Endothelial cell (in vitro differentiated cells): ENCODE measurements at regions not wholly inside any gene's neighbourhood (a gene's known extent, or its start where the extent isn't known, plus 50 kb on each side); places are given as distances from the start of the nearest gene placed in this dataset.

Experiments used
- DNase-seq: peaks from one replicate; pipeline ENCODE4 v3.0.0; 2021; ENCODE audit warnings: low spot score
- H3K27ac Mint-ChIP-seq: one replicate; pipeline ENCODE4 v1.8.0; 2021; ENCODE audit warnings: mixed read lengths, inconsistent platforms; ENCODE audit not compliant: unreplicated experiment
- H3K27me3 Mint-ChIP-seq: one replicate; pipeline ENCODE4 v1.8.0; 2021; ENCODE audit warnings: mild to moderate bottlenecking, moderate library complexity, mixed read lengths, inconsistent platforms; ENCODE audit not compliant: unreplicated experiment
- H3K36me3 Mint-ChIP-seq: one replicate; pipeline ENCODE4 v1.8.0; 2021; ENCODE audit warnings: mild to moderate bottlenecking, low read depth, mixed read lengths, inconsistent platforms; ENCODE audit not compliant: unreplicated experiment
- H3K4me1 Mint-ChIP-seq: one replicate; pipeline ENCODE4 v1.8.0; 2021; ENCODE audit warnings: mild to moderate bottlenecking, mixed read lengths, inconsistent platforms; ENCODE audit not compliant: unreplicated experiment
- H3K4me3 Mint-ChIP-seq: one replicate; pipeline ENCODE4 v1.8.0; 2021; ENCODE audit warnings: mild to moderate bottlenecking, mixed read lengths, inconsistent platforms; ENCODE audit not compliant: unreplicated experiment
- H3K9me3 Mint-ChIP-seq: one replicate; pipeline ENCODE4 v1.8.0; 2021; ENCODE audit warnings: mixed read lengths, inconsistent platforms; ENCODE audit not compliant: unreplicated experiment
- TF ChIP-seq, protein P1 (sequence below): fragments of 200-600 bp; sonication (generic); IDR thresholded peaks from one replicate; pipeline ENCODE4 v1.5.0; 2021; ENCODE audit warnings: antibody characterized with exemption; ENCODE audit not compliant: unreplicated experiment

DNA sequence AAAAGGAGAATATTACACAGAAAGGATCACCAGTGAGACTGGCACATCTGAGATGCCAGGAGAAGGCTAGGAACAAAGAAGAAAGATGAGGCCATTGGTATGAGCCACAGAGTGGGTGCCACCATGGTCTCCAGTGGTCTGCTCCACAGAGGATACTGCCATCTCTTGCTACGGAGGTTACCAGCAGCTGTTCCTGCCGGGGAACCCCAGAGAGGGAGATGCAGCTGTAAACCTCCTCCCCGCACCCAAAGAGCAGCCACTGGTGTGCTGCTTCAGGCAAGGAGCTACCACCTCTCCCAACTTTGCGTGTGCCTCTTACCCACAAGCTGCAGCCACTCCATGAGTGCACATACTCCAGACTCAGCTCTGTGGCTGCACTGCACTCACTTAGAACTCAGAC is 201.5 kb upstream of the RTL1 start:
- H3K9me3 Mint-ChIP-seq = no peaks in the 10 kb centered on the region
- H3K4me1 Mint-ChIP-seq = peaks cover 2% of the 10 kb centered on the region

DNA sequence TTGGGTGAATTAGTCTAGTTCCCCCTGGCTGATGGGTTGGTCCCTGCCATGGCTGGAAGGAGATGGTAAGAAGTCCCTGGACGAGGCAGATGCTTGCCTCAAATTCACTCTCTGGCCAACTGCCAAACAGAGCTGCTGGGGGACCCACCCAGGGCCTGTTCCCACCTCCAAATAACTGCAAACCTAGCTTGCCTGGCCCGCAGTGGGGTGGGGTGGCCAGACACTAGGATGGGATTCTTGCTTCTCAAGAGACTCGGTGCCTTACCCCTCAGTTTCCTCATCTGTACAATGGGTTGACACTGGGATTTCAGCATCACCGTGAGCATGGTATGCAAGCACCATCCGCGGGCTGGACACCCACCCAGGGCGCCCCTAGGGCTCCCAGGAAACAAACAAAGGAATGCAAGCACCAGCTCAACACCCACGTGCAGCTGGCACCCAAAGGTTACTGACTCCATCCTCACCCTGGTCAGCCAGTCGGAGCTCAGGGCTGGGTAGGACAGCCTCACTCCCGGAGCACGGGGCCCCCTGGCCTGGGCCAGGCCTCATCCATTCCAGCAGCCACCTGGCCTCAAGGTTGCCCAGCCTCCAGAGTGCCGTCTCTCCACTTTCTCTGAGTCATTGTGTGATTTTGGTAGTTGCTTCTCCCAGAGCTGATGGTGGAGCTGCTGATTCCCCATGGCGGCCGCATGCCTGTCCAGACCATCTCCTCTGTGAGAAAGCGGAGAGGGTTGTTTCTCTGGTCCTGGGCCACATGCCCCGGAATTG is 205.2 kb upstream of the RTL1 start:
- no peak for DNase-seq
- peaks cover 4% of the 10 kb centered on the region for H3K27me3 Mint-ChIP-seq
- no peak overlapping the region for H3K4me3 Mint-ChIP-seq
- H3K27ac Mint-ChIP-seq = no peak overlapping the region
- H3K9me3 Mint-ChIP-seq = no peaks in the 10 kb centered on the region
- H3K36me3 Mint-ChIP-seq = peaks cover 9% of the 10 kb centered on the region
- TF ChIP-seq, protein P1, sequence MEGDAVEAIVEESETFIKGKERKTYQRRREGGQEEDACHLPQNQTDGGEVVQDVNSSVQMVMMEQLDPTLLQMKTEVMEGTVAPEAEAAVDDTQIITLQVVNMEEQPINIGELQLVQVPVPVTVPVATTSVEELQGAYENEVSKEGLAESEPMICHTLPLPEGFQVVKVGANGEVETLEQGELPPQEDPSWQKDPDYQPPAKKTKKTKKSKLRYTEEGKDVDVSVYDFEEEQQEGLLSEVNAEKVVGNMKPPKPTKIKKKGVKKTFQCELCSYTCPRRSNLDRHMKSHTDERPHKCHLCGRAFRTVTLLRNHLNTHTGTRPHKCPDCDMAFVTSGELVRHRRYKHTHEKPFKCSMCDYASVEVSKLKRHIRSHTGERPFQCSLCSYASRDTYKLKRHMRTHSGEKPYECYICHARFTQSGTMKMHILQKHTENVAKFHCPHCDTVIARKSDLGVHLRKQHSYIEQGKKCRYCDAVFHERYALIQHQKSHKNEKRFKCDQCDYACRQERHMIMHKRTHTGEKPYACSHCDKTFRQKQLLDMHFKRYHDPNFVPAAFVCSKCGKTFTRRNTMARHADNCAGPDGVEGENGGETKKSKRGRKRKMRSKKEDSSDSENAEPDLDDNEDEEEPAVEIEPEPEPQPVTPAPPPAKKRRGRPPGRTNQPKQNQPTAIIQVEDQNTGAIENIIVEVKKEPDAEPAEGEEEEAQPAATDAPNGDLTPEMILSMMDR = no peak
- peaks cover 6% of the 10 kb centered on the region for H3K4me1 Mint-ChIP-seq

More for the DNA sequence above, 201.5 kb upstream of the RTL1 start:
- Mint-ChIP-seq H3K36me3 (peaks cover 21% of the 10 kb centered on the region), H3K4me3 (peak overlapping the region; percentile 42), H3K27ac (no peak overlapping the region), H3K27me3 (peaks cover 5% of the 10 kb centered on the region)
- no peak for DNase-seq
- TF ChIP-seq, protein P1 = no peak

DNA sequence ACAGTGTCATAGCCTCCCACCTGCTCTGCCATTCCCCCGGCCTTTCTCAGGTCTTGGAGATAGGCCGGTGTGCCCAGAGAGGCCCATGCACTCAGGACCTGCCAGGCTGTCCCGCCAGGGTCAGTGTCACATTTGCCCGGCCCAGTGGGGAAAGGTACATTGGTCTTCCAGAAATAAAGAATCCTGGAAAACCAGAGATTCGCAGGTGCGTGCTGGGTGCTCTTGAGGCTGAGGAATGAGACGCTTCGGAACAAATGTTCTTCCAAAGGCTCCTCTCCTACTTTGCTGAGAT is 205.8 kb upstream of the RTL1 start:
- no peak for DNase-seq
- Mint-ChIP-seq H3K4me3 (no peak overlapping the region), H3K27ac (no peak overlapping the region), H3K36me3 (peaks cover 9% of the 10 kb centered on the region), H3K9me3 (no peaks in the 10 kb centered on the region), H3K4me1 (peaks cover 6% of the 10 kb centered on the region), H3K27me3 (peaks cover 5% of the 10 kb centered on the region)
- TF ChIP-seq, protein P1 = no peak

DNA sequence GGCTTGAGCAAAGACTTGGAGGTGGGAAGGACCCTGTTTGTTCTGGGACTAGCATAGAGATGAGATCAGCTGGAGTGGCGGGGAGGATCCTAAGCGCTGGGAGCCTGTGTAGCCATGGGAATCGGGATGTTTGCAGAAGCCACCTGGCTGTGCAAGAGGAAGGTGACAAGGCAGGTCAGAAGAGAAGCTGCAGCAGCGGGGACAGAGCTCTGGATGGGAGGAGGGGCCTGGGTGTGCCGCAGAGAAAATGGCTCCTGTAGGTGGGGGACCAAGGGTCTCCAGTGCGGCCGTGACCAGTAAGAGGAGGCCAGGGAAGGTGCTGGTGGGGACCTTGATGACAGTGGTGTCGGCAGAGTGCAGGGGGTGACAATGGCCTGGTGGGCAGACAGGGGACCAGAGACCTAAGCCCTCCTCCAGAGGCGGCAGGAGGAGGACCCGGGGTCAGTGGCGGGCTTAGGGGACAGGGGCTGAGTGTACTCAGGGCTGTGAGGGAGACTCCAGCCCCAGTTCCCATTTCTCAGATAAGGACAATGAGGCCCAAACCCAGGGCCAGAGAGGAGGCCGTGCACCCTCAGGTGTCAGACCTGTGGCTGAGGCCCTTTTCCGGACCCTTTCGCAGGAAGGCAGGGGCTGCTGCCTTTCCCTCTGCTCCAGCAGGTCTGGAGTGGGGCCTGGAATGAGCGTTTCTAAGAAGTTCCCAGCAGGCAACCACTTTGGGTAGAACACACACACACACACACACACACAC is 206.6 kb upstream of the RTL1 start:
- Mint-ChIP-seq H3K36me3 (peaks cover 9% of the 10 kb centered on the region), H3K27me3 (peaks cover 7% of the 10 kb centered on the region), H3K27ac (no peak overlapping the region), H3K4me1 (peaks cover 12% of the 10 kb centered on the region), H3K9me3 (no peaks in the 10 kb centered on the region), H3K4me3 (peak overlapping the region; percentile 71)
- TF ChIP-seq, protein P1 = no peak
- DNase-seq = no peak
